Common myeloid progenitor, CD34-positive (primary cell): ENCODE measurements at regions not wholly inside any gene's neighbourhood (a gene's known extent, or its start where the extent isn't known, plus 50 kb on each side); places are given as distances from the start of the nearest gene placed in this dataset.
"Not testable (repeated sequence)": the region's sequence is repeated elsewhere in the genome, so short reads cannot be mapped to it uniquely, and the experiment has no call there.

Source experiments
- CTCF ChIA-PET: fragments of 350-600 bp; sonication (Branson Sonifier 250); formaldehyde crosslinking; loops from one replicate; lab custom pipeline; 2021; ENCODE audit warnings: antibody characterized with exemption; lab: Charles Lee
- POLR2A ChIA-PET: fragments of 350-600 bp; sonication (Branson Sonifier 250); formaldehyde crosslinking; loops from one replicate; lab custom pipeline; 2021; ENCODE audit warnings: antibody characterized with exemption; lab: Charles Lee
- DNase-seq, 3 donors: peaks; one replicate each; pipeline versions ENCODE4 v3.0.0 to v3.0.0-alpha.2; 2013
- H3K27ac ChIP-seq, 2 experiments: 1 replicate in 1 of 2; 2 replicates in 1 of 2; pipeline ENCODE4 v1.7.0; 2013; ENCODE audit warnings: inconsistent platforms in 2 of 2, low read length in 2 of 2, mild to moderate bottlenecking in 2 of 2, low read depth in 1 of 2, moderate library complexity in 1 of 2; ENCODE audit not compliant: severe bottlenecking in 2 of 2, insufficient read depth in 1 of 2, poor library complexity in 1 of 2
- H3K27me3 ChIP-seq, 5 experiments: replicated peaks in 2 of 5; 1 replicate in 3 of 5; 2 replicates in 2 of 5; pipeline versions ENCODE4 v1.6.1 to v1.7.0; 2013; ENCODE audit warnings: low read length in 4 of 5, mild to moderate bottlenecking in 2 of 5, moderate library complexity in 2 of 5, inconsistent platforms in 1 of 5; ENCODE audit not compliant: insufficient read depth in 5 of 5, control insufficient read depth in 4 of 5
- H3K36me3 ChIP-seq, 4 experiments: 1 replicate in 2 of 4; 2 replicates in 2 of 4; pipeline versions ENCODE4 v1.6.1 to v1.7.0; 2013; ENCODE audit warnings: low read length in 3 of 4, control low read depth in 1 of 4, mild to moderate bottlenecking in 1 of 4; ENCODE audit not compliant: control insufficient read depth in 4 of 4, insufficient read depth in 4 of 4
- H3K4me1 ChIP-seq, 4 experiments: 1 replicate in 3 of 4; 2 replicates in 1 of 4; pipeline versions ENCODE4 v1.6.1 to v1.7.1; 2013; ENCODE audit warnings: low read length in 3 of 4, mild to moderate bottlenecking in 3 of 4, control low read depth in 1 of 4, inconsistent platforms in 1 of 4, moderate library complexity in 1 of 4; ENCODE audit not compliant: control insufficient read depth in 4 of 4, insufficient read depth in 4 of 4; ENCODE audit errors: control extremely low read depth in 1 of 4
- H3K4me3 ChIP-seq, 7 experiments: 1 replicate in 4 of 7; 2 replicates in 3 of 7; pipeline versions ENCODE4 v1.5.1 to v1.7.0; 2013; ENCODE audit warnings: mild to moderate bottlenecking in 7 of 7, low read length in 6 of 7, moderate library complexity in 6 of 7, inconsistent platforms in 2 of 7, low read depth in 2 of 7, control low read depth in 1 of 7; ENCODE audit not compliant: insufficient read depth in 4 of 7, control insufficient read depth in 1 of 7; ENCODE audit errors: extremely low read depth in 1 of 7
- H3K9me3 ChIP-seq, 5 experiments: 1 replicate in 4 of 5; 2 replicates in 1 of 5; pipeline versions ENCODE4 v1.6.1 to v1.7.1; 2013; ENCODE audit warnings: low read length in 4 of 5, mild to moderate bottlenecking in 2 of 5, inconsistent platforms in 1 of 5, low read depth in 1 of 5, moderate library complexity in 1 of 5; ENCODE audit not compliant: control insufficient read depth in 4 of 5, insufficient read depth in 2 of 5; ENCODE audit errors: control extremely low read depth in 1 of 5
- WGBS: methylation state at CpG from one replicate; pipeline ENCODE4 v1.1.5; 2013; ENCODE audit not compliant: insufficient coverage; 5-methylcytosine and 5-hydroxymethylcytosine counted together

DNA sequence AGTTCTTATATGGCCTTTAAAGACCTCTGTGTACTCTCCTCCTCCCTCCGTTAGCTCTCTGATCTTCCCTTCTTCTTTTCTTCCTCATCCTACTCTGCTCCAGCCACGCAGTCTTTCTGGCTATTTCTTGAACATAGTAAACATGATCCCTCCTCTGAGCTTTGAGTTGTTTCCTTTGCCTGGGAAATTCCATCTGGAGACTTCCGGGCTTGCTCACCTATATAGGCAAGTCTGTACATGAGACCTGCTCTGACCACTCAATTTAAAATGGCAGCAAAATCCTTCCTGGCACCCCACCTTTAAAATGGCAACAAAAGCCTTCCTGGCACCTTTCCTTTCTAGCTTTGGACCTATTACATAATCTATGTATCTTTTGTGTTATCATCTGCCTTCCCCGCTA is 517.6 kb downstream of the TTLL7 start:
- H3K9me3 ChIP-seq, DNase-seq, H3K27ac ChIP-seq, H3K27me3 ChIP-seq, H3K36me3 ChIP-seq, H3K4me3 ChIP-seq, CTCF ChIA-PET, POLR2A ChIA-PET, H3K4me1 ChIP-seq: not testable (repeated sequence)
- WGBS = no CpG with 5 or more reads among the region's 4 CpGs

DNA sequence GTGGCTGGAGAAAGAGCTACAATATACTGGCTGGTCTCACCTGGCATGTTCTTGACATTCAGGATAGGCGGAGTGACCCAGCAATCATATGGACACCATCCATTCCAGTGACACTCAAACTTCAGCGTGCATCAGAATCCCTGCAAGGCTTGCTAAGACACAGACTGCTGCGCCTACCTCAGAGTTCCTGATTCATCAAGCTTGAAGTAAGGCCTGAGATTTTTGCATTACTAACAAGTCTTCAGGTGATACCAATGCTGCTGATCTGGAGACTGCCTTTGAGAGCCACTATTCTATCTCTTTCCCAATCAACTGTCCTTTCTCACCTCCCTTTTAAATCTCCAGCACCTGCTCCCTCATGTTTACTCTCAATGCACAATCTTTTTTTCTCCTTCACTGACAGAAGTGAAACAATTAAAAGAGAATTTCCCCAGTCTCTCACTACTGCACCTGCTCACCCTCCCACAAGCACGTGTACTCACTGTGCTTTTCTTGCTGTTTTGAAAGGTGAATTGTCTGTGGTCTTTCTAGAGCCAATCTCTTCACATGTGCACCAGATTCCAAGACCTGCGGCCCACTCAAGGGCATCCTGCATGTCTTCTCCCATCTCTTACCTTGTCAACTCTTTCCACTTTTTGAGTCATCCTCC is 519.2 kb downstream of the TTLL7 start:
- CTCF ChIA-PET, H3K36me3 ChIP-seq, H3K27ac ChIP-seq, H3K27me3 ChIP-seq, DNase-seq, H3K9me3 ChIP-seq, H3K4me1 ChIP-seq, POLR2A ChIA-PET, H3K4me3 ChIP-seq: not testable (repeated sequence)
- WGBS = 94% methylated on average over 3 of the region's 5 CpGs

DNA sequence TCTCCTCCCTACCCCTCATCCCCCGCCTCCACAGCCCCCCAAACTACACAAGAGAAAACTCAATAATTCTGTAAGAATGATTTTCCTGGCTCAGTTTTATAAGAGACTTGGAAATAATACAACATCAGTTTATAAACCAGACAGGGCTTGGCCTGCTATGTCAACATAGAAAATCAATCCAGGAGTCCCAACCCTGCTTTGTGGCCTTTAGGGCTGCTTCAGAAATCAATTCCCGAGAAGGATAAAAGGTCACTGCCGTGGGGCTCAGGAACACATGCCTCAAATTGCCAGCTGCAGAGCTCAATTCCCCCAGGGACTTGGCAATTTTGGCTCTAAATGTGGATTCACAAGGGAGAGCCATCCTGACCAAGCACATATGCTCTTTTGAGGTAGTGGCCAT is 520.8 kb downstream of the TTLL7 start:
- CTCF ChIA-PET, H3K27me3 ChIP-seq, H3K27ac ChIP-seq, DNase-seq, POLR2A ChIA-PET, H3K4me3 ChIP-seq, H3K4me1 ChIP-seq, H3K36me3 ChIP-seq, H3K9me3 ChIP-seq: not testable (repeated sequence)
- 80% methylated on average over 1 of the region's 3 CpGs for WGBS

DNA sequence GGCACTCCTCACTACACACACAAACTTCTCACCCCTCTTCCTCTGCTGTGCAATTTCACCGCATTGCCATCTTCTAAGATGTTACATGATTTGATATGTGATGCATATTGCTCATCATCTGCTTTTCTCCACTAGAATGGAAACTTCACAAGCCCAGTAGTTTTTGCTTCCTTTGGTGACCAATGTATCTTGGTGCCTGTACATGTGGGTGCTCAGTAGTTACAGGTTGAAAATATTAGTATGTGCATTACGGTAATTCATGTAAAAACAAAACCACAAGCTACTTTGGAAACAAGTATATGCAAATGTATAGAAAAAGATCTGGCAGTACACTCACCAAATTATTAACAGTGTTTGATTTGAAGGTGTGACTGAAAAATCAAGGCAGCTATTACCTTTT is 522.4 kb downstream of the TTLL7 start:
- H3K9me3 ChIP-seq, H3K27me3 ChIP-seq, H3K4me1 ChIP-seq, H3K27ac ChIP-seq, H3K36me3 ChIP-seq, DNase-seq, CTCF ChIA-PET, POLR2A ChIA-PET, H3K4me3 ChIP-seq: not testable (repeated sequence)
- no CpG with 5 or more reads among the region's 2 CpGs for WGBS

DNA sequence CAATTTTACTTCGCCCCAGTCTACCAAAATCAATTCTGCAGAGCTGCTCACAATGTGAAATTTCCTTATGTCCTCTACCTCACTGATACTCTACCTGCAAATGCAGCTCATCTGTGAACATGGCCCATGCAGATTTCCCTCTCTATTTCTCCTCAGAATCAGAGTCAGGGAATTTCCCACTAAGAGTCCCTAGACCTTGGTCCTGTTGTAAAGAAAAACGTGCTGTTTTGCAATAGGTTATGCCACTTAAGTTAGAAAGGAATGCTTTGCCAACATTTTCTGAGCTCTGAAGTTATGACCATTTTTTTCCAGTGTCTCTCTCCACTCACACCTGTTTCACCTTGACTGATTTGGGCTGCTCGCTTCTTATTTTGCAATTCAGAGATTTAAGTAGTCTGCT is 524.0 kb downstream of the TTLL7 start:
- H3K27ac ChIP-seq, H3K4me1 ChIP-seq, DNase-seq, H3K9me3 ChIP-seq, POLR2A ChIA-PET, H3K4me3 ChIP-seq, H3K36me3 ChIP-seq, CTCF ChIA-PET, H3K27me3 ChIP-seq: not testable (repeated sequence)
- no CpG with 5 or more reads among the region's 3 CpGs for WGBS

DNA sequence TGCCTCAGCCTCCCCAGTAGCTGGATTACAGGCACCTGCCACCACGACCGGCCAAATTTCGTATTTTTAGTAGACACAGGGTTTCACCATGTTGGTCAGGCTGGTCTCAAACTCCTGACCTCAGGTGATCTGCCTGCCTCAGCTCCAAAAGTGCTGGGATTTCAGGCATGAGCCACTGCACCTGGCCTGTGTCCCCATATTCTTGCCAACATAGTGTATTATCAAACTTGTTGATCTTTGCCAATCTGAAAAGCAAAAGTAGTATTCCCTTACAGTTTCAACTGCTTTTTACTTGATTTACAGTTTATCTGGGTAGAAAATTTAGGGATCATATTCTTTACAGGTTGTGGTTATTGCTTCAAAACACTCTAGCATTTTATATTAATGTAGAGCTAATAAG is 524.9 kb downstream of the TTLL7 start:
- POLR2A ChIA-PET, DNase-seq, H3K9me3 ChIP-seq, H3K4me1 ChIP-seq, H3K27me3 ChIP-seq, H3K27ac ChIP-seq, H3K4me3 ChIP-seq, CTCF ChIA-PET, H3K36me3 ChIP-seq: not testable (repeated sequence)
- WGBS = 100% methylated on average over 1 of the region's 3 CpGs

DNA sequence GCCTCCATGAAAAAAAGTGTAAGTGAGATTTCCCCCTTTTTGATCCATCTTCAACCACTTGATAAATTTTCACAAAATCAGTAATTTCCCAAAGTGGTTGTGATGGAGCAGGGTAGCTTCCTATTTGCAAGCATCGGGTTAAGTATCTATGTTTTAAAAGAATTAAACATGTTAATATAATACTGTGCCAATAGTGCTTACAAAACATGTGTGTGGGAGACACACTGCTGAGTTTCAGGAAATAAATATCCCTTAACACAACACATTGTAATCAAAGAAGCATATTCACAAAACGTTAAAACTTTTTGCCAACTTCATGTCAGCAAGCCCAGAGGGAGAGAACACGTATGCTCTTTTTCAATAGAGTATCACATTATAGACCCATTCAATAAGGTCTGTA is 526.9 kb downstream of the TTLL7 start:
- DNase-seq, H3K27me3 ChIP-seq, H3K4me1 ChIP-seq, CTCF ChIA-PET, H3K36me3 ChIP-seq, H3K9me3 ChIP-seq, H3K27ac ChIP-seq, POLR2A ChIA-PET, H3K4me3 ChIP-seq: not testable (repeated sequence)
- no CpG with 5 or more reads among the region's 3 CpGs for WGBS
